T-cell (primary cell): ENCODE measurements at regions not wholly inside any gene's neighbourhood (a gene's known extent, or its start where the extent isn't known, plus 50 kb on each side); places are given as distances from the start of the nearest gene placed in this dataset.

Source experiments
- ATAC-seq, 4 experiments: fragments of 200-7000 bp in 3 of 4; fragments of 150-1000 bp in 1 of 4; cut with Tn5 transposase; replicated peaks in 1 of 4; 1 replicate in 3 of 4; 2 replicates in 1 of 4; pipeline ENCODE4 v1.10.0; 2021; ENCODE audit warnings: moderate library complexity in 3 of 4, mild to moderate bottlenecking in 2 of 4, moderate number of reproducible peaks in 1 of 4
- CTCF ChIA-PET, 2 donors: fragments of 300-600 bp; sonication (Branson Sonifier 250); formaldehyde crosslinking; loops; one replicate each; lab custom pipeline; 2022; ENCODE audit warnings: antibody characterized with exemption in 2 of 2; lab: Charles Lee
- POLR2A ChIA-PET, 2 donors: fragments of 300-600 bp; sonication (Branson Sonifier 250); formaldehyde crosslinking; loops; one replicate each; lab custom pipeline; 2022; ENCODE audit warnings: antibody characterized with exemption in 2 of 2; lab: Charles Lee
- DNase-seq, 35 experiments: peaks; one replicate each; pipeline versions ENCODE4 v3.0.0 to v3.0.0-alpha.2; 2013 to 2023
- H3K27ac ChIP-seq: one replicate; pipeline ENCODE4 v1.5.1; 2013; ENCODE audit warnings: low read length
- H3K27me3 ChIP-seq, 2 experiments: replicated peaks in 1 of 2; 1 replicate in 1 of 2; 2 replicates in 1 of 2; pipeline versions ENCODE4 v1.6.1 to v1.7.0; 2013; ENCODE audit warnings: low read length in 1 of 2, mixed read lengths in 1 of 2; ENCODE audit not compliant: control insufficient read depth in 2 of 2, insufficient read depth in 2 of 2; ENCODE audit errors: extremely low read depth in 1 of 2
- H3K36me3 ChIP-seq, 2 donors: 1 replicate in 1 of 2; 2 replicates in 1 of 2; pipeline versions ENCODE4 v1.6.1 to v1.7.0; 2013; ENCODE audit warnings: low read length in 1 of 2; ENCODE audit not compliant: control insufficient read depth in 2 of 2, insufficient read depth in 1 of 2; ENCODE audit errors: extremely low read depth in 1 of 2
- H3K4me1 ChIP-seq, 2 experiments: 1 replicate in 1 of 2; 2 replicates in 1 of 2; pipeline versions ENCODE4 v1.6.1 to v1.7.0; 2013; ENCODE audit warnings: low read length in 2 of 2, mixed read lengths in 1 of 2; ENCODE audit not compliant: insufficient read depth in 2 of 2, control insufficient read depth in 1 of 2; ENCODE audit errors: extremely low read depth in 1 of 2
- H3K4me3 ChIP-seq, 2 donors: 1 replicate in 1 of 2; 2 replicates in 1 of 2; pipeline versions ENCODE4 v1.5.1 to v1.7.0; 2013; ENCODE audit warnings: mild to moderate bottlenecking in 2 of 2, low read length in 1 of 2, moderate library complexity in 1 of 2; ENCODE audit not compliant: control insufficient read depth in 1 of 2; ENCODE audit errors: extremely low read depth in 1 of 2
- H3K9me3 ChIP-seq: 2 replicates; pipeline ENCODE4 v1.7.0; 2013
- H3K27ac Mint-ChIP-seq, 2 donors: one replicate each; pipeline ENCODE4 v1.8.0; 2020 to 2021; ENCODE audit warnings: mild to moderate bottlenecking in 2 of 2, mixed read lengths in 2 of 2
- H3K27me3 Mint-ChIP-seq, 2 donors: one replicate each; pipeline ENCODE4 v1.8.0; 2021 to 2022; ENCODE audit warnings: mixed read lengths in 2 of 2
- H3K36me3 Mint-ChIP-seq: one replicate; pipeline ENCODE4 v1.8.0; 2021; ENCODE audit warnings: mixed read lengths
- H3K4me1 Mint-ChIP-seq, 3 donors: one replicate each; pipeline ENCODE4 v1.8.0; 2020 to 2022; ENCODE audit warnings: mixed read lengths in 3 of 3, mild to moderate bottlenecking in 1 of 3
- H3K4me3 Mint-ChIP-seq, 3 donors: one replicate each; pipeline ENCODE4 v1.8.0; 2020 to 2022; ENCODE audit warnings: mild to moderate bottlenecking in 3 of 3, mixed read lengths in 3 of 3, moderate library complexity in 3 of 3
- H3K9me3 Mint-ChIP-seq, 3 donors: one replicate each; pipeline ENCODE4 v1.8.0; 2020 to 2022; ENCODE audit warnings: mixed read lengths in 3 of 3
- whole genome bisulfite sequencing: methylation state at CpG from one replicate; pipeline ENCODE4 v1.1.5; 2013; ENCODE audit warnings: missing lambda C conversion rate; ENCODE audit not compliant: insufficient coverage; 5-methylcytosine and 5-hydroxymethylcytosine counted together

DNA sequence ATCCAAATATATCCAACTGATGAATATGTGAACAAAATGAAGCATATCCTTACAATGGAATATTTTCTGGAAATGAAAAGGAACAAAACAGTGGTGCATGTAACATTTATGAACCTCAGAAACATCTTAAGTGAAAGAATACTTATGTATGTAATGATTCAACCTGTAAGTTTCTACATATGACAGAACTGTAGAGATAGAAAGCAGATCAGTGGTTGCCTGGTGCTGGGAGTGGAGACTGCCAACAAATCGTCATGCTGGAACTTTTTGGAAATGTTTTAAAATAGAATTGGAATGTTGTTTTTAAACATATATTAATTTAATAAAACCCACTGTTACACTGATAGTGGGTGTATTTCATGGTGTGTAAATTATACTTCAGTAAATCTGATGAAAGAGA is 667.5 kb downstream of the RAPGEF2 start:
- H3K4me3 Mint-ChIP-seq, result no peak overlapping the region
- ATAC-seq (no peak), DNase-seq (no peak)
- Histone ChIP-seq H3K27ac (no peak overlapping the region), H3K9me3 (no peaks in the 10 kb centered on the region), H3K27me3 (no peaks in the 10 kb centered on the region), H3K4me1 (no peaks in the 10 kb centered on the region), H3K4me3 (no peak overlapping the region), H3K36me3 (no peaks in the 10 kb centered on the region)
- ChIA-PET POLR2A (no interaction called here), CTCF (no interaction called here)
- no peaks in the 10 kb centered on the region for H3K36me3 Mint-ChIP-seq
- no peak overlapping the region for H3K27ac Mint-ChIP-seq
- no CpG with 5 or more reads among the region's 1 CpG for WGBS
- no peaks in the 10 kb centered on the region for H3K27me3 Mint-ChIP-seq
- peaks cover 0 to 6% (median 6%) of the 10 kb centered on the region in 3 donors for H3K9me3 Mint-ChIP-seq
- no peaks in the 10 kb centered on the region for H3K4me1 Mint-ChIP-seq

GRCh38 chr4:159770969-159771368 is 668.1 kb downstream of the RAPGEF2 start:
- Mint-ChIP-seq H3K27ac (no peak overlapping the region), H3K36me3 (no peaks in the 10 kb centered on the region), H3K4me3 (no peak overlapping the region), H3K4me1 (no peaks in the 10 kb centered on the region), H3K9me3 (peaks cover 0 to 6% (median 6%) of the 10 kb centered on the region in 3 donors), H3K27me3 (no peaks in the 10 kb centered on the region)
- Histone ChIP-seq H3K27ac (no peak overlapping the region), H3K27me3 (no peaks in the 10 kb centered on the region), H3K4me3 (no peak overlapping the region), H3K36me3 (no peaks in the 10 kb centered on the region), H3K4me1 (no peaks in the 10 kb centered on the region), H3K9me3 (no peaks in the 10 kb centered on the region)
- CTCF ChIA-PET, result no interaction called here
- POLR2A ChIA-PET, result no interaction called here
- ATAC-seq (no peak), DNase-seq (no peak)
- no CpG with 5 or more reads among the region's 3 CpGs for WGBS

DNA sequence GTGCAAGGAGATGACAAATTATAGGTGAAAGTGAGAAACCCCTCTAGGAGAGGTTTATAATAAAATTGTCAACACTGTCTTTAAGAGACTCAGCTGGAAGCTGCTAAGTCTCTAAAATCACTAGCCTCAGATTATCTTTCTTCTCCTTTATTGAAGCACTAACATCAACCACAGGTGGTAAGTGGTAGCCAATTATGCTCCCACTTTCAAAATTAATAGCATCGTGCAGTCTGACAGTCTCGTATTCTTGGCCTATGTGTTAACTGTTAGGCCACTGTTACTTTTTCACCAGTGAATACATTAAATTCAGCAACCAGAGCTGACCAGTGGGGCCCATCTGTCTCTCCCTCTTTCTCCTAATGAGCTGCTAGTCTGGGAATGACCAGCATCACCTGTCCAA is 674.1 kb downstream of the RAPGEF2 start:
- Mint-ChIP-seq H3K36me3 (no peaks in the 10 kb centered on the region), H3K9me3 (peaks cover 3 to 8% (median 6%) of the 10 kb centered on the region in 3 donors), H3K27me3 (no peaks in the 10 kb centered on the region), H3K4me1 (no peaks in the 10 kb centered on the region), H3K4me3 (no peak overlapping the region), H3K27ac (no peak overlapping the region)
- ChIA-PET POLR2A (no interaction called here), CTCF (no interaction called here)
- no peak overlapping the region for H3K4me3 ChIP-seq
- no peaks in the 10 kb centered on the region for H3K36me3 ChIP-seq
- no peak for ATAC-seq
- no peaks in the 10 kb centered on the region for H3K9me3 ChIP-seq
- H3K27ac ChIP-seq, result no peak overlapping the region
- 94% methylated on average over 2 of the region's 2 CpGs for whole genome bisulfite sequencing
- no peaks in the 10 kb centered on the region for H3K27me3 ChIP-seq
- DNase-seq, result no peak
- H3K4me1 ChIP-seq, result no peaks in the 10 kb centered on the region

DNA sequence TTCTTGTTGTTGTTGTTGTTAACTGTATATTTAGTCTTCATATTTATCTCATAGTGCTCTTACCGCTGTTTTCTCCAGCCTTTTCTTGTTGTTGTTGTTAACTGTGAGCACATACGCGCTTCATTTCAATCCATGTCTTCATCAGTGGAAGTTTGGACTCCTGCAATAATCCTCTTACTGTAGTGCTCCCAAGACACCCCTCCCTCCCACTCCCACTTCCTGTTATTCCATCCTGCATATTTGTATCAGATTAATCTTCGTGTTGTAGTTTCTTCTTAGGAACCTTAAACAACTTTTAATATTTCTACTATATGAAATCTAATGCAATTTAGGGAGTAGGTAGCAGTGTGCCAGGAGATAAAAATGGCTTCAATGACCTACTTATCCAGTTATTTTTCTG is 674.8 kb downstream of the RAPGEF2 start:
- H3K27me3 ChIP-seq, result no peaks in the 10 kb centered on the region
- Mint-ChIP-seq H3K4me3 (no peak overlapping the region), H3K9me3 (peaks cover under 1 to 4% (median 3%) of the 10 kb centered on the region in 3 donors), H3K27me3 (no peaks in the 10 kb centered on the region), H3K36me3 (no peaks in the 10 kb centered on the region), H3K4me1 (no peaks in the 10 kb centered on the region), H3K27ac (no peak overlapping the region)
- no peak for DNase-seq
- H3K4me1 ChIP-seq, result no peaks in the 10 kb centered on the region
- ChIA-PET POLR2A (no interaction called here), CTCF (interaction anchor here in 1 of 2 donors (0.6 kb wide), 1 partner anchor 278 kb away, joined by 4 read pairs; no protein-coding TSS in a partner anchor)
- no CpG with 5 or more reads among the region's 4 CpGs for WGBS
- ATAC-seq, result no peak
- H3K9me3 ChIP-seq, result no peaks in the 10 kb centered on the region
- no peak overlapping the region for H3K27ac ChIP-seq
- no peaks in the 10 kb centered on the region for H3K36me3 ChIP-seq
- H3K4me3 ChIP-seq, result no peak overlapping the region

DNA sequence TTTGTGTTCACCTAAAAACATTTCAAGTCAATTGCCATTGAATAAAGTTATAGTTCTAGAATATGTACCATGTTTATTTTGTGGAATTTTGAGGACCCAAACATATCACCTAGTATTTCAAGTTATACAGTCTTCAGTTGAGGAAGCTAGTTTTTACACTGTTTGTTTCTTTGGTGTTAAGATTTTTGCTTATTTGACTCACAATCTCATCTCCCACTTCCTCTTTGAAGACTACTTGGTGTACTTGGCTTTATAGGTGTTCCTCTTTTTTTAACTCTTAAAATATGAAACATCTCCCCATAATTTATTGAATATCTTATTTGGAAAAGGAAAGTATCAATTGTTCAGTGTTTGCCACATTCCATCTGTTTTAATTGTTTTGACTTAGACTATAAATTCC is 675.4 kb downstream of the RAPGEF2 start:
- ATAC-seq (no peak), DNase-seq (no peak)
- ChIA-PET POLR2A (no interaction called here), CTCF (interaction anchor here in 1 of 2 donors (0.6 to 0.9 kb wide), 2 partner anchors 33 to 277 kb away, joined by 3 to 4 read pairs; no protein-coding TSS in a partner anchor)
- no peaks in the 10 kb centered on the region for H3K9me3 ChIP-seq
- H3K4me1 ChIP-seq, result no peaks in the 10 kb centered on the region
- H3K36me3 ChIP-seq, result no peaks in the 10 kb centered on the region
- no peaks in the 10 kb centered on the region for H3K36me3 Mint-ChIP-seq
- H3K4me3 Mint-ChIP-seq, result no peak overlapping the region
- no peak overlapping the region for H3K27ac Mint-ChIP-seq
- peaks cover 0 to 4% (median 3%) of the 10 kb centered on the region in 3 donors for H3K9me3 Mint-ChIP-seq
- no peaks in the 10 kb centered on the region for H3K4me1 Mint-ChIP-seq
- H3K4me3 ChIP-seq, result no peak overlapping the region
- no peak overlapping the region for H3K27ac ChIP-seq
- H3K27me3 ChIP-seq, result no peaks in the 10 kb centered on the region
- H3K27me3 Mint-ChIP-seq, result no peaks in the 10 kb centered on the region

DNA sequence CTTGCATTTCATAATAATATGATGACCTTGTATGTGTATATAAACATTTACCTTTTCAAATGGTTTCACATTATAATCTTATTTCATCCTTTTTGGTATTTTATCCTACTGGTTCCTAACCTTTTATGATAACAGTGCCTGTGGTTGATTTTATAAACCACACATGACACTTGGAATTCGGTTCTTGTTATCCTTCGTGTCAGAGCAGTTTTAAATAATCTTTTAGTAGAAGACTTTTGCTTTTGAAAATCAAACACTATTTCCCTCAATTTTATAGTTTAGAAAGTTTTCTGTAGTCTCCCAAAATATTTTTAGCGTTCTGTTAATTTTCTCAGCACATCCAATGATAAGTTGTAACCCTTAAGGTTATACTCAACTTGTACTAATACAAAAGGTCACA is 676.8 kb downstream of the RAPGEF2 start:
- H3K4me1 Mint-ChIP-seq, result no peaks in the 10 kb centered on the region
- CTCF ChIA-PET, result no interaction called here
- H3K27ac Mint-ChIP-seq, result no peak overlapping the region
- H3K27me3 ChIP-seq, result no peaks in the 10 kb centered on the region
- no peak overlapping the region for H3K4me3 ChIP-seq
- H3K27me3 Mint-ChIP-seq, result no peaks in the 10 kb centered on the region
- no peaks in the 10 kb centered on the region for H3K36me3 ChIP-seq
- no peak overlapping the region for H3K27ac ChIP-seq
- H3K4me1 ChIP-seq, result no peaks in the 10 kb centered on the region
- H3K4me3 Mint-ChIP-seq, result no peak overlapping the region
- H3K9me3 ChIP-seq, result no peaks in the 10 kb centered on the region
- WGBS, result 80% methylated on average over 1 of the region's 3 CpGs
- no peaks in the 10 kb centered on the region for H3K36me3 Mint-ChIP-seq
- H3K9me3 Mint-ChIP-seq, result peaks cover 0 to 3% (median 2%) of the 10 kb centered on the region in 3 donors
- ATAC-seq (no peak), DNase-seq (no peak)
- POLR2A ChIA-PET, result no interaction called here
